ENCODE measurements at regions not wholly inside any gene's neighbourhood (a gene's known extent, or its start where the extent isn't known, plus 50 kb on each side); places are given as distances from the start of the nearest gene placed in this dataset.

DNA sequence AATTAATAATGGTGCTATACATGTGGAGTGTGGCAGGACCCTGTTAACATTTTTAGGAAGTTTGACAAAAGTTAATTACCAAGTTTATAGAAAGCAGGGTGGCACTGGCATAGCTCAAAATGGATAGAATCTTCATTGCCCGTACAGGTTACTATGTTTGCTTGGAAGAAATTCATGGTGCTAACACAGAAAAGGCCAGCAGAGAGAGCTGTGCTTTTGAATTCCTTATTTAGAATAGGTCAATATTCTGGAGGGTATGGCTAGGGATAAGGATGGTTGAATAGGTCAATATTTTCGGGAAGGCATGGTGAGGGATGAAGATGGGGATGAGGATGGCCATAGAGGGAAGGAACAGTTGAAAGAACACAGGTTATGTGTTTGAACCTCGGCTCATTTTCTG is 345.1 kb downstream of the LMO4 start:
- TF ChIP-seq POLR2AphosphoS5 (IDR thresholded peaks at IDR 0.05; ENCODE audit: low read depth) (no peak), CTCF (IDR thresholded peaks at IDR 0.05; ENCODE audit: insufficient read depth, low read length) (no peak), GABPA (IDR thresholded peaks at IDR 0.05; ENCODE audit: low read depth) (no peak)

Measured in HL-60 (cell line).